GM19455 (cell line): ENCODE measurements at regions not wholly inside any gene's neighbourhood (a gene's known extent, or its start where the extent isn't known, plus 50 kb on each side); places are given as distances from the start of the nearest gene placed in this dataset.

Experiments
- ATAC-seq: cut with Tn5 transposase; IDR thresholded peaks from one replicate; pipeline ENCODE4 v1.9.1; 2021; ENCODE audit not compliant: unreplicated experiment

- ATAC-seq = no peak
These were observed 1038.3 kb downstream of the AMY1C start for GRCh38 chr1:104787866-104788510.

GRCh38 chr1:104791030-104791429 lies 1041.3 kb downstream of the AMY1C start:
- ATAC-seq = no peak

GRCh38 chr1:104794035-104794434 lies 1044.3 kb downstream of the AMY1C start:
- ATAC-seq = no peak

GRCh38 chr1:104795931-104796330 lies 1046.2 kb downstream of the AMY1C start:
- no peak for ATAC-seq

- ATAC-seq = no peak
These were observed 1048.3 kb downstream of the AMY1C start for GRCh38 chr1:104797982-104798381.

- ATAC-seq = no peak
These were observed 1051.6 kb downstream of the AMY1C start for GRCh38 chr1:104801344-104801743.

GRCh38 chr1:104804147-104804546 lies 1054.4 kb downstream of the AMY1C start:
- ATAC-seq = no peak

- ATAC-seq = no peak
These were observed 1057.9 kb downstream of the AMY1C start for GRCh38 chr1:104807590-104807989.

- ATAC-seq = no peak
These were observed 1075.7 kb downstream of the AMY1C start for GRCh38 chr1:104825401-104825800.

GRCh38 chr1:104830534-104830933 lies 1080.8 kb downstream of the AMY1C start:
- no peak for ATAC-seq

GRCh38 chr1:104852151-104852550 lies 1102.5 kb downstream of the AMY1C start:
- no peak for ATAC-seq

- ATAC-seq = no peak
These were observed 1103.6 kb downstream of the AMY1C start for GRCh38 chr1:104853276-104853675.

GRCh38 chr1:104854529-104854928 lies 1104.8 kb downstream of the AMY1C start:
- no peak for ATAC-seq

GRCh38 chr1:104855550-104855949 lies 1105.9 kb downstream of the AMY1C start:
- ATAC-seq = no peak

GRCh38 chr1:104856091-104856490 lies 1106.4 kb downstream of the AMY1C start:
- ATAC-seq = no peak

GRCh38 chr1:104856518-104856917 lies 1106.8 kb downstream of the AMY1C start:
- ATAC-seq = no peak

GRCh38 chr1:104868794-104869193 lies 1119.1 kb downstream of the AMY1C start:
- ATAC-seq = no peak

- no peak for ATAC-seq
These were observed 1124.3 kb downstream of the AMY1C start for GRCh38 chr1:104874044-104874443.

- no peak for ATAC-seq
These were observed 1128.7 kb downstream of the AMY1C start for GRCh38 chr1:104878203-104878909.

GRCh38 chr1:104884939-104885338 lies 1135.2 kb downstream of the AMY1C start:
- no peak for ATAC-seq

- no peak for ATAC-seq
These were observed 1155.6 kb downstream of the AMY1C start for GRCh38 chr1:104905322-104905721.

GRCh38 chr1:104906141-104906540 lies 1156.4 kb downstream of the AMY1C start:
- ATAC-seq = no peak

GRCh38 chr1:104919188-104919587 lies 1169.5 kb downstream of the AMY1C start:
- no peak for ATAC-seq
